ENCODE measurements at regions not wholly inside any gene's neighbourhood (a gene's known extent, or its start where the extent isn't known, plus 50 kb on each side); places are given as distances from the start of the nearest gene placed in this dataset.

GRCh38 chr1:25064465-25065240 lies 134.6 kb upstream of the RUNX3 start:
- no peak for DNase-seq (ENCODE audit: low read depth, low spot score)
- no peak overlapping the region for H3K27ac ChIP-seq

GRCh38 chr1:25063591-25064416 lies 133.7 kb upstream of the RUNX3 start:
- DNase-seq (ENCODE audit: low read depth, low spot score): no peak
- H3K27ac ChIP-seq: no peak overlapping the region

GRCh38 chr1:25062621-25063255 lies 132.7 kb upstream of the RUNX3 start:
- no peak overlapping the region for H3K27ac ChIP-seq
- DNase-seq (ENCODE audit: low read depth, low spot score): no peak

GRCh38 chr1:25061261-25061995 lies 131.4 kb upstream of the RUNX3 start:
- no peak for DNase-seq (ENCODE audit: low read depth, low spot score)
- H3K27ac ChIP-seq: no peak overlapping the region

- DNase-seq (ENCODE audit: low read depth, low spot score): no peak
- H3K27ac ChIP-seq: no peak overlapping the region
These were observed 127.1 kb upstream of the RUNX3 start for GRCh38 chr1:25057188-25057587.

GRCh38 chr1:25056536-25056935 lies 126.5 kb upstream of the RUNX3 start:
- DNase-seq (ENCODE audit: low read depth, low spot score): no peak
- no peak overlapping the region for H3K27ac ChIP-seq

- no peak overlapping the region for H3K27ac ChIP-seq
- no peak for DNase-seq (ENCODE audit: low read depth, low spot score)
These were observed 125.9 kb upstream of the RUNX3 start for GRCh38 chr1:25055961-25056360.

- no peak overlapping the region for H3K27ac ChIP-seq
- DNase-seq (ENCODE audit: low read depth, low spot score): no peak
These were observed 125.3 kb upstream of the RUNX3 start for GRCh38 chr1:25055324-25055780.

GRCh38 chr1:25054526-25055323 lies 124.6 kb upstream of the RUNX3 start:
- H3K27ac ChIP-seq: no peak overlapping the region
- DNase-seq (ENCODE audit: low read depth, low spot score): no peak

- DNase-seq (ENCODE audit: low read depth, low spot score): no peak
- H3K27ac ChIP-seq: no peak overlapping the region
These were observed 123.6 kb upstream of the RUNX3 start for GRCh38 chr1:25053576-25054250.

- no peak for DNase-seq (ENCODE audit: low read depth, low spot score)
These were observed 121.8 kb upstream of the RUNX3 start for GRCh38 chr1:25051906-25052305.

GRCh38 chr1:25051504-25051903 lies 121.4 kb upstream of the RUNX3 start:
- no peak overlapping the region for H3K27ac ChIP-seq
- no peak for DNase-seq (ENCODE audit: low read depth, low spot score)

More at GRCh38 chr1:25051906-25052305, 121.8 kb upstream of the RUNX3 start:
- H3K27ac ChIP-seq: no peak overlapping the region

GRCh38 chr1:25050165-25050564 lies 120.1 kb upstream of the RUNX3 start:
- no peak for DNase-seq (ENCODE audit: low read depth, low spot score)

GRCh38 chr1:25049190-25049589 lies 119.1 kb upstream of the RUNX3 start:
- H3K27ac ChIP-seq: no peak overlapping the region
- no peak for DNase-seq (ENCODE audit: low read depth, low spot score)

More at GRCh38 chr1:25050165-25050564, 120.1 kb upstream of the RUNX3 start:
- no peak overlapping the region for H3K27ac ChIP-seq

- no peak overlapping the region for H3K27ac ChIP-seq
- DNase-seq (ENCODE audit: low read depth, low spot score): no peak
These were observed 118.7 kb upstream of the RUNX3 start for GRCh38 chr1:25048728-25049127.

GRCh38 chr1:25047506-25048240 lies 117.6 kb upstream of the RUNX3 start:
- DNase-seq (ENCODE audit: low read depth, low spot score): no peak
- H3K27ac ChIP-seq: no peak overlapping the region

GRCh38 chr1:25046194-25046532 lies 116.1 kb upstream of the RUNX3 start:
- H3K27ac ChIP-seq: no peak overlapping the region
- DNase-seq (ENCODE audit: low read depth, low spot score): no peak

GRCh38 chr1:25045480-25046193 lies 115.6 kb upstream of the RUNX3 start:
- H3K27ac ChIP-seq: no peak overlapping the region
- DNase-seq (ENCODE audit: low read depth, low spot score): no peak

Measured in epithelial cell of prostate (primary cell).